ENCODE measurements at regions not wholly inside any gene's neighbourhood (a gene's known extent, or its start where the extent isn't known, plus 50 kb on each side); places are given as distances from the start of the nearest gene placed in this dataset.

DNA sequence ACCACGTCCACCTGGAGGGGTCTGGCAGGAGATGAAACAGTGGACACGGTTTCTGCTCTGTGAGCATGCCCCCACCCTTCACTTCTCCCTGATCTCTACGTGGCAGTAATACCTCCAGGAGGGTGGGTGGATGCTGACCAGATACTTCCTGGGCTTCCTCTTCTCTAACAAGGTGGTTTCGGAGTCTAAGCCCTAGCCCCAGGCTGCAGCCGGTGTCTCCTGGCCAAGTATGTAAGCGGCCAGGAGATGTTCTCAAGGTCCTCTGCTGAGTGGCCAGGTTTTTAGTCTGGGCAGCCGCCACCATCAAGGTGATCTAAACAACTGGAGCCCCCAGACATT lies 101.8 kb upstream of the ASB18 start:
- no peak overlapping the region for H3K9ac ChIP-seq (ENCODE audit: insufficient read depth in 1 of 2, low read length in 2 of 2)
- H3K27ac ChIP-seq (ENCODE audit: low read depth in 1 of 2, low read length in 1 of 2): no peak overlapping the region
- H3K4me3 ChIP-seq: no peak overlapping the region
- H3K36me3 ChIP-seq (ENCODE audit: control insufficient read depth in 4 of 4, insufficient read depth in 4 of 4, low read length in 4 of 4): no peaks in the 10 kb centered on the region
- ATAC-seq (ENCODE audit: insufficient read depth, low FRiP score) (no peak), DNase-seq (no peak)
- H3K9me3 ChIP-seq (ENCODE audit: control insufficient read depth in 4 of 4, insufficient read depth in 3 of 4, low read length in 3 of 4): no peaks in the 10 kb centered on the region
- 42 to 67% methylated on average over 7 of the region's 7 CpGs for WGBS, 2 donors
- peaks cover 0 to 5% (median 4%) of the 10 kb centered on the region in 3 donors for H3K27me3 ChIP-seq (ENCODE audit: control insufficient read depth in 3 of 3, insufficient read depth in 3 of 3, low read length in 2 of 3)
- no peak for TF ChIP-seq CTCF (IDR thresholded peaks at IDR 0.05; ENCODE audit: control extremely low read depth, extremely low read depth)
- peaks cover 0 to 8% (median 3%) of the 10 kb centered on the region in 5 donors for H3K4me1 ChIP-seq (ENCODE audit: control insufficient read depth in 5 of 5, insufficient read depth in 5 of 5, low read length in 5 of 5)

DNA sequence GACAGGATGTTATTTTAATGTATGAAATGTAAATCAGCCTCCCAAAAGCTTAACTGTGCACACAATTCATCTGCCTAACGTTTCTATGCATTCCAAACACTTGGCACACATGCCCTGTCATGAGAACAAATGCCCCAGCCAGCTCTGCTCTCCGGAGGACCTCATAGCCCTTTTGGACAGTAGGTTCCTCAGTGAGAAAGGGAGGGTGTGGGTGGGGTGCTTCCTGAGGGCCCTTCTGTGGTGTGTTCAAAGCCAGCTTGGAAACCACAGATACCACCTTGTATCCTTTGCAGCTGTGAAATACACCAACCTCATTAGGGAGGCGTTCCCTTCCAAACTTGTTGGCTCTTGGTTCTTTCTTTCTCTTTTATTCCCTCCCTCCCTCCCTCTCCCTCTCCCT lies 102.2 kb upstream of the ASB18 start:
- H3K36me3 ChIP-seq (ENCODE audit: control insufficient read depth in 4 of 4, insufficient read depth in 4 of 4, low read length in 4 of 4): no peaks in the 10 kb centered on the region
- H3K27me3 ChIP-seq (ENCODE audit: control insufficient read depth in 3 of 3, insufficient read depth in 3 of 3, low read length in 2 of 3): peaks cover 0 to 5% (median 4%) of the 10 kb centered on the region in 3 donors
- H3K9me3 ChIP-seq (ENCODE audit: control insufficient read depth in 4 of 4, insufficient read depth in 3 of 4, low read length in 3 of 4): no peaks in the 10 kb centered on the region
- DNase-seq: no peak
- no peak for TF ChIP-seq CTCF (IDR thresholded peaks at IDR 0.05; ENCODE audit: control extremely low read depth, extremely low read depth)
- no peak for ATAC-seq (ENCODE audit: insufficient read depth, low FRiP score)
- H3K9ac ChIP-seq (ENCODE audit: insufficient read depth in 1 of 2, low read length in 2 of 2): no peak overlapping the region
- H3K4me1 ChIP-seq (ENCODE audit: control insufficient read depth in 5 of 5, insufficient read depth in 5 of 5, low read length in 5 of 5): peaks cover 0 to 8% (median 3%) of the 10 kb centered on the region in 5 donors
- H3K4me3 ChIP-seq: no peak overlapping the region
- H3K27ac ChIP-seq (ENCODE audit: low read depth in 1 of 2, low read length in 1 of 2): no peak overlapping the region
- 6 to 14% methylated on average over 3 of the region's 3 CpGs for WGBS, 2 donors

DNA sequence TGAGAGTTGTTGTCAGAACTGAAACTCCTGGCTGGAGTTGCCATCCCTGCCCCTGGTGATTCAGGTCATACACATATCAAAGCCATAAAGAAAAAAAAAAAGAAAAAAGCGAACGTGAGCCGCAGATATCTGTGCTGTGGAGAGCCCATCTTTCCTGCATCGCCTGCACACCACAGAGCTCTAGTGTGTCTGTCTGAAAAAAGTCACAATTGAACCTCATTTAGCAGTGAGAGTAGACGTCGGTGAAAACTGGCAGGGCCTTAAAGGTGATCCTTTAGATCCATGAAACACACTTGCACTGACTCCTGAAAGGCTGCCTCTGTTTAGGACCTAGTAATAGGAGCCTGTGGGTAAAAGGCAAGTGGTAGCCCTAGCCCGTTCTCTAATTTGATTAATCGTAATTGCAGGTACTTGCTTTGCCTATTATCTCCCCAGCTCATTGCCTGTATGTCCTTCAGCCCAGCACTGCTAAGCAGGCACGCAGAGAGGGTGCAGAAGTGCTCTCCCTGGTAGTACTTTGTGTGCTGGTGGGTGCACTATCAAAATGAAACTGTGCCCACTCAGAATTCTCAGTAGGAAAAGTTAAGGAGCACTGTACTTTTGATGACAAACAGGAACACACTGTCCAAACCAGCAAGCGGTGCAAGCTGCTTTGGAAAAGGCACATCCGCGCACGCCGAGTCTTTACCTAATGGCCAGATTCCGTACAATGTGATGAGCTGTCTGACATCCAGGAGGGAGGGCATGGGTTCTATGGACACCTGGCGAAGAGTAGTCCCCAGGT lies 103.5 kb upstream of the ASB18 start:
- H3K36me3 ChIP-seq (ENCODE audit: control insufficient read depth in 4 of 4, insufficient read depth in 4 of 4, low read length in 4 of 4): no peaks in the 10 kb centered on the region
- 92 to 96% methylated on average over 16 of the region's 16 CpGs for WGBS, 2 donors
- H3K27me3 ChIP-seq (ENCODE audit: control insufficient read depth in 3 of 3, insufficient read depth in 3 of 3, low read length in 2 of 3): peaks cover 0 to 5% (median 4%) of the 10 kb centered on the region in 3 donors
- DNase-seq (no peak), ATAC-seq (ENCODE audit: insufficient read depth, low FRiP score) (no peak)
- H3K9ac ChIP-seq (ENCODE audit: insufficient read depth in 1 of 2, low read length in 2 of 2): no peak overlapping the region
- TF ChIP-seq CTCF (IDR thresholded peaks at IDR 0.05; ENCODE audit: control extremely low read depth, extremely low read depth): no peak
- H3K4me3 ChIP-seq: no peak overlapping the region
- H3K4me1 ChIP-seq (ENCODE audit: control insufficient read depth in 5 of 5, insufficient read depth in 5 of 5, low read length in 5 of 5): peaks cover 0 to 8% (median 3%) of the 10 kb centered on the region in 5 donors
- no peak overlapping the region for H3K27ac ChIP-seq (ENCODE audit: low read depth in 1 of 2, low read length in 1 of 2)
- no peaks in the 10 kb centered on the region for H3K9me3 ChIP-seq (ENCODE audit: control insufficient read depth in 4 of 4, insufficient read depth in 3 of 4, low read length in 3 of 4)

Data from lung (tissue), 11 donors.